G401 (cell line): ENCODE measurements at regions not wholly inside any gene's neighbourhood (a gene's known extent, or its start where the extent isn't known, plus 50 kb on each side); places are given as distances from the start of the nearest gene placed in this dataset.
"Not testable (repeated sequence)": the region's sequence is repeated elsewhere in the genome, so short reads cannot be mapped to it uniquely, and the experiment has no call there.

ENCODE experiments used
- DNase-seq: peaks from one replicate; pipeline ENCODE4 v3.0.0-alpha.2; 2015; ENCODE audit warnings: low spot score
- in situ Hi-C: cut with HindIII; loops from 2 replicates; pipeline ENCODE4 v1.10.0; 2016; ENCODE audit warnings: low sequenced_read_pairs, mixed read lengths

- DNase-seq: peak; percentile 89
- in situ Hi-C loops: no loop called here
Observed at GRCh38 chr9:95788521-95788991, 86.9 kb upstream of the ERCC6L2 start.

GRCh38 chr9:95788021-95788420 lies 87.5 kb upstream of the ERCC6L2 start:
- in situ Hi-C loops: no loop called here
- no peak for DNase-seq

DNA sequence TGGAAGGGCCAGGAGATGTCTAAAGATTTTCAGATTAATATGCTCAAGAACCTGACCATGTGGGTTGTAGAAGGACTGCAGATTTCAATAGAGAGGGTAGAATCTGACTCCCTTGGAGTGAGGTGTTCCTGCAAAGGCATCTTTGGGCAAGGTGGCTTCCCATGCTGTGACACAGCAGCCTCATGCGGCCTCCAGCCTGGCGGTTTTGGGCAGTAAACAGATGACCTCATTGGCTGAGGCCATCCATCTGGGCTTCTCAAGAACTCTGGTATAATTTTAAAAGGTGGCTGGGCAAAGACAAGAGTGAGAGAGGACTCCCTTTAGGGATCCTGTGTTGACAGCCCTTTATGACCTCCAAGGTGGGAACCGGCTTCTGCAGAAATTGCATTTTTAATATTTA lies 90.3 kb upstream of the ERCC6L2 start:
- DNase-seq: peak; percentile 48
- in situ Hi-C loops: no loop called here

DNA sequence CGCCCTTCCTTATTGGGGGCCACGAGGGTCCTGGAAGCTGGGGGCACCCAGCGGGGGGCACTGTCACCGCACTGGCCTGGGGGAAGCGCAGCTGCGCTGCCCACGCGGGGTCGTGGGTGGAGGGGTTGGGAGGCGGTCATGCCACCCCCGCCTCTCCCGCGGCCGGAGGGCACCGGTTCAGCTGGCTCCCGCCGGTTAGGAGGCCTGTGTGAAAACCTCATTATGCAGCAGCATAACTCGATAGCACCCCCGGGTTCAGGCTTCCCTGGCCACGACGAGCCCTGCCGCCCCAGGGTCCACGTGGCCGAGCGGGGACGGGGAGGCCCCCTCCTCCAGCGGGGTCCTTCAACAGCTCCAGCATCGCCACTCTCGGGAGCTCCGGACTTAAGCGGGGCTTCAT lies 91.2 kb upstream of the ERCC6L2 start:
- no peak for DNase-seq
- in situ Hi-C loops: no loop called here

- DNase-seq: no peak
- in situ Hi-C loops: no loop called here
Observed at GRCh38 chr9:95783426-95783975, 92.0 kb upstream of the ERCC6L2 start.

DNA sequence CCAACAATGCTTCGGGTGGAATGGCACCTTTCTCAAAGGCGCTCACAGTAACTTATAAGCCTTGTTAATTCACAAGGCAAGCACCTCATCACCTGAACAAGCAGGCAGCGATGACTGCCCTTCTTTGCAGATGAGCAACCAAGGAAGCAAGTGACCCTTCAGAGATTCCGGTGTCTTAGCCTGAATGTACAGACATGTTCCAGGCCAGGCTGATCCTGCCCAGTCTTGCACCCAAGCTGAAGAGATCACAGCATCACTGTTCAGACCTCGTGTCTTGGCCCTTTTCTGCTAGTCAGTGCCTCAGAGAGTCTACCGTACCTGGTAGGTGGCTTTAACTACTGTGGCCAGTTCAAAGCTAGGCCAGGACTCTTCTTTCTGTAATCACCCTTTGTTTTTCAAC lies 94.7 kb upstream of the ERCC6L2 start:
- in situ Hi-C loops: no loop called here
- DNase-seq: no peak

DNA sequence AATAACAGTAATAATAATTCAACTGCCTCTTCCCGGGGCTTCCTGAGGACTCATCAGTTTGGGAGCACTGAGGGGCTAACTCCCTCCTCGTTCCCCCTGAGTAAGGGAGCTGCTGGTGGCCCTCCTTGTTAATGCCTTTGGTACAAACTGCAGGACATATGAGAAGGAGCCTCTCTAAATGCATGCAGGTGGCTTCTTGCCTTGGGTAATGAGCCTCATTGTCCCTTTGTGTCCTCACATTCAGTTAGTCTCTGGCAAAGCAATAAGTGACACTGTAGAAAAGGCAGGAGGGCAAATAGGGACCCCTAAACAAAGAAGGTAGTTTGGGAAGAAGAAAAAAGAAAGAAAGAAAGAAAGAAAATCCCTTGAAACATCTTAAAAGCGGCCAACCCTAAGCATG lies 95.4 kb upstream of the ERCC6L2 start:
- DNase-seq: no peak
- in situ Hi-C loops: no loop called here

- in situ Hi-C loops, DNase-seq: not testable (repeated sequence)
Observed at GRCh38 chr9:95779597-95779996, 95.9 kb upstream of the ERCC6L2 start.

GRCh38 chr9:95778957-95779356 lies 96.5 kb upstream of the ERCC6L2 start:
- in situ Hi-C loops: no loop called here
- DNase-seq: no peak

- in situ Hi-C loops: no loop called here
- DNase-seq: no peak
Observed at GRCh38 chr9:95777136-95777535, 98.4 kb upstream of the ERCC6L2 start.

- DNase-seq: no peak
- in situ Hi-C loops: no loop called here
Observed at GRCh38 chr9:95776176-95776575, 99.3 kb upstream of the ERCC6L2 start.

DNA sequence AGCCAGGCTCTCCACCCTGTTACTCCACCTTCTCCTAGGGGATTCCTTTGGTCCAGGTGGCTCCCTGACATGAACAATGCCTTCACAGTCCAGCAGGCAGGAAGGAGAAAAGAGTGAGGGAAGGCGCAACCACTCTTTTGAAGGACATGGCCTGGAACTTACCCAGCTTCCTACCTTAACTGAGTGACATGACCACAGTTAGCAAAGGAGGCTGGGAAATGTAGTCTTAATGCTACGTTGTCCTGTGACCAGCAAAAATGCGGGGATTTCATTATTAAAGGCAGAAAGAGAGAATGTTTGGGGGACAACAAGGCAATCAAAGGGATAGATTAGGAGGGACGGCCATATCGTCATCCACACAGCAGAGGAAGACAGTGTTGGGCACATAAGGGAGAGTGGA lies 100.3 kb upstream of the ERCC6L2 start:
- no peak for DNase-seq
- in situ Hi-C loops: no loop called here

DNA sequence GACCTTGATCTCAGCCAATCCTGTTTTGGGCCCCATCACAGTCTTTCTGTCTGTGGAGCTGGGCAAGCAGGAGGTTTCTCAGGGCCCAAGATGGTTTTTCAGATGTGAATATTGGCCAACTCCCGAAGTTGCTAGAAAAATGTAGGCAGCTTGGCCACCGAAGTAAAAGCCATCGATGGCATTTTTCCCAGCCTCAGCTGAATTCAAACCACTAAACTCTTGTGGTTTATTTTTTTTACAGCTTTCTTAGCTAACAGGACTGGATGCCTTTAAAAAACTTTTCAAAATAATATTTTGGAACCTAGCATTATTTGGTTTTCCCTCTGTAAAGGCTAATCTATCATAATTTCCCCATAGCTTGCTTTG lies 102.5 kb upstream of the ERCC6L2 start:
- in situ Hi-C loops: no loop called here
- DNase-seq: no peak

DNA sequence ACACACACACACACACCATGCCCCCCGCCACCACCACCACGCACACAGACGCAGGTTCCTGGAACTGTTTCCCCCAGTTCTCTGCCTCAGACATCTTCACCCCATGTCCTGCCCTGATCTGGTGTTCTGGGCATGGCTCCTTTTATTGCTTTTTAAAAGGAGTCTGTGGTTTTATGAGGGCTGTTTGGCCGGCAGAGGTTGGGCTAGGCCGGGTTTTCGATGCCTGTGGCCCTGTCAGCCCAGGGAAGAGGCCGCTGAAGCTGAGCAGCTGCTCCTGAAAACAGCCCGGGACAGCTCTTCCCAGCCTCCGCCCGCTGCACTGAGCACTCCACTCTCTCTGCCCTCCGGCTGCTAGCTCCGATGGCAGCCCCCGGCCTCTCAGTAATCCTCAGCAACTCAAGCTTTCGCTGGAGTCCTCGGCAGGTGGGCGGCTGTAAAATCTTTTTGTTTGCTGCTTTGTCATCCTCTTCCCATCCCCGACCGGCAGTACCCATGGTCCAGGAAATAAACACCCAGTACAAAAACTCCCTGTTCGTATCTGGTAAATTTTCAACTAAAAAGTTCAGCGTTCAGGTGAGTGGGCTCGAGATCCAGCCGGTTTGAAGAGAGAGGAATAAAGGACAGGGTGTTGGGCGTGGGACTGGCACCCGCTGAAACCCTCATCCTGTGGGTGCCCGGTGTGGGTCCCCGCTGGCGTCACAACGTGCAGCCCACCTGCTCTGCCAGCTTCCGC lies 103.0 kb upstream of the ERCC6L2 start:
- in situ Hi-C loops: no loop called here
- no peak for DNase-seq

DNA sequence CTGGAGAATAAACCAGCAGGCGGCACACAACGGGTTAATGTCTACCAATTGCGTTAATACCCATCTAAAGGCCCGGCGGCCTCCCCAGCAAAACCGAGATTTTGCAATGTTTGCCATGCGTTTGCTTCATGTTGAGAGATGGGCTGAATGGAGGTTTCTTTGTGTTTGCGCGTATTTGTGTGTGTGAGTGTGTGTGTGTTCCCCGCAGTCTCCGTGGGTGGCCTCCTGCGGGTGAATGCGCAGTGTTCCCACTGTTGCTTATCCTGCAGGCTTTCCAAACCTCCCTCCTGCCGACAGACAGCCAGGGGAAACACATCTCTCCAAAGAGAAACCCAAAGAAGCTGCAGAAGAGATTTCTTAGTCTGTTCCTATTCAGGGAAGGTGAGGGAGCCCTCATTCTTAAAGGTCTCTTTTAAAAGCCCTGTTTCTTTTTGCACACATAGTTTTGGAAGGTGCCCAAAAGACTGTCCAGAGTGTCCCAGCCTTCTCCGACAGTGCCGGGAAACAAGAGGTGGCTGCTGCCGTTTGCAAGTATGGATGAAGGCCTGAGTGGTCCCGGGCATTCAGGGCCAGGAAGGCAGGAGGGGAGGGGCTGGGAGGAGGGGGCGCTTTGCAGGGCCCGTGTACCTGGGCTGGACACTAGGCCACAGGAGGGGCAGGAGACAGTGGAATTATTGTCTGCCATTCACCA lies 103.8 kb upstream of the ERCC6L2 start:
- in situ Hi-C loops: no loop called here
- DNase-seq: peak; percentile 59

DNA sequence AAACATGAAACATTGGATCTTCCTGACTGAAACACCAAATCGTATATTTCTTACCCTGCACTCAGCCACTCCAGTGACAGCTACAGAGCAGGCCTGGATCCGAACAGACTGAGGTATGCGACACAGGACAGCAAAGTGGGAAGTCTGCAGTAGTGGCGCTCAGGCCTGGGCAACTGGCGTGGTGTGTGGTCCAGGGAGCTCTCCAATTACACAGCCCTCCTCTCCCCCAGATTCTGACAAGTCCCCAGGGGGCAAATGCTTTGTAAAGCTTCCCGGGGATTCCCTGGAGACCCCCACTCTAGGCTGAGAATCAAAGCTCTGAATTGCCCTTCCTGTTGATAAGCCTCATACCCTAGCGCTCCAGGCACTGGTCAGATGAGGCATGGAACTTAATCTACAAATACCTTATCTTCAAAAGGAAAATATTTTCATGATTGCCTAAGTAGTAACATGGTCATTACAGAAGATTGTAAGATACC lies 104.8 kb upstream of the ERCC6L2 start:
- no peak for DNase-seq
- in situ Hi-C loops: no loop called here

- DNase-seq: no peak
- in situ Hi-C loops: no loop called here
Observed at GRCh38 chr9:95769909-95770433, 105.5 kb upstream of the ERCC6L2 start.

GRCh38 chr9:95769473-95769872 lies 106.0 kb upstream of the ERCC6L2 start:
- no peak for DNase-seq
- in situ Hi-C loops: no loop called here

DNA sequence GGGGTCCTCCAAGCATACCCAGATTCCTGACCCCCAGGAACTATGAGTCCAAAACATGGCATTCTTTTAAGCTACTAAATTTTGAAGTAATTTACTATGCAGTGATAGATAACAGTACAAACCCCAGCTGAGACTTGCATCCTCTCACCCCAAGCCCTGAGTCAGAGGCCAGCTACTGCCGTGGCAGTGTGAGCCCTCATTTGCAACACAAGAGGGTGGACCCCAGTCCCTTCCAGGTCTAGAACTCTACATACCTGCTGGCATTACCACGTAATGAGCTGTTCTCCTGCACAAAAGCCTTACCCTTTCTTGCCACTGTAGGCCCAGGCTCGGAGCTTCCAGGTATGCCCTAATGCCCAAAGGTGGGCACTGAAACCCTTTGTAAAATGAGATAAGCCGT lies 108.6 kb upstream of the ERCC6L2 start:
- in situ Hi-C loops: no loop called here
- no peak for DNase-seq
